NCI-H460 (cell line): ENCODE measurements at regions not wholly inside any gene's neighbourhood (a gene's known extent, or its start where the extent isn't known, plus 50 kb on each side); places are given as distances from the start of the nearest gene placed in this dataset.
"Not testable (repeated sequence)": the region's sequence is repeated elsewhere in the genome, so short reads cannot be mapped to it uniquely, and the experiment has no call there.

Experiments used
- DNase-seq: peaks from one replicate; pipeline ENCODE4 v3.0.0-alpha.2; 2016; ENCODE audit warnings: low read depth; ENCODE audit errors: extremely low read depth

GRCh38 chr6:86487660-86488221 is 449.6 kb upstream of the HTR1E start:
- DNase-seq: no peak

DNA sequence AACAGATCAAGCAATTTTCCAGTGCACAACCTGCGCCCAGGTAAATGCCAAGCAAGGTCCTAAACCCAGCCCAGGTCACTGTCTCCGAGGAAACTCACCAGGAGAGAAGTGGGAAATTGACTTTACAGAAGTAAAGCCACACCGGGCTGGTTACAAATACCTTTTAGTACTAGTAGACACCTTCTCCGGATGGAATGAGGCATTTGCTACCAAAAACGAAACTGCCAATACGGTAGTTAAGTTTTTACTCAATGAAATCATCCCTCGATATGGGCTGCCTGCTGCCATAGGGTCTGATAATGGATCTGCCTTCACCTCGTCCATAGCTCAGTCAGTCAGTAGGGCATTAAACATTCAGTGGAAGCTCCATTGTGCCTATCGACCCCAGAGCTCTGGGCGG is 459.0 kb upstream of the HTR1E start:
- not testable (repeated sequence) for DNase-seq

- no peak for DNase-seq
Observed at GRCh38 chr6:86477500-86478148, 459.7 kb upstream of the HTR1E start.

DNA sequence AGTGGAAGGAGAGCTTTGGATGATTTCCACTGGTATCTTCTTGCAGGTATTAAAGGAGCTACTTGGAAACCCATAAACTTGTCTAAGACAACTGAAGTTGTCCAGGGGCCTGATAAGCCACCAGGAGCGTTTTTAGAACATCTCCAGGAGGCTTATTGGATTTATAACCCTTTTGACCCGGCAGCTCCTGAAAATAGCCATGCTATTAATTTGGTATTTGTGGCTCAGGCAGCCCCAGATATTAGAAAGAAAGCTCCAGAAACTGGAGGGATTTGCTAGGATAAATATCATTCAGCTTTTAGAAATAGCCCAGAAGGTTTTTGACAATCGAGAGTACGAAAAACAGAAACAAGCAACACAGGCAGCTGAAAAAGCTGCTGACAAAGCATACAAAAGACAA is 461.0 kb upstream of the HTR1E start:
- DNase-seq: no peak

- no peak for DNase-seq
Observed at GRCh38 chr6:86474081-86474480, 463.2 kb upstream of the HTR1E start.

GRCh38 chr6:86471791-86472190 is 465.5 kb upstream of the HTR1E start:
- DNase-seq: no peak

DNA sequence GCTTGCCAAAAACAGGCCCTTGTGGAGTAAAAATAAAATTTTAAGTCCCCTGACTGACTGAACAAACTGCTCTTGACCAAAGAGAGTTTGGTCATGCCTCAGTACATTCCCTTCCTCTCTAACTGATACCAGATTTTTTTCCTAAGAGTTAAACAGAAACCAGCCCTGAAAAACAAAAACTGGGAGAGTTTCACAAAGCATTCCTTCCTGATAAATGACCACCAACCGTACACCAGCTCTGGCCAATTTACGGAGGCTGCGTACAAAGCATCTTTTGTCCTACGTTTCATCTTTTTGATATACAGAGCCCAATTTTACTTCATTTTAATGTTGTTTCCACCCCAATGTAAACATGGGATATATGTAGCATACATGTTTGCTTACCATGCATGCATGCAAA is 477.4 kb upstream of the HTR1E start:
- no peak for DNase-seq

GRCh38 chr6:86456821-86457220 is 480.5 kb upstream of the HTR1E start:
- DNase-seq: no peak

GRCh38 chr6:86453232-86453631 is 484.1 kb upstream of the HTR1E start:
- no peak for DNase-seq

DNA sequence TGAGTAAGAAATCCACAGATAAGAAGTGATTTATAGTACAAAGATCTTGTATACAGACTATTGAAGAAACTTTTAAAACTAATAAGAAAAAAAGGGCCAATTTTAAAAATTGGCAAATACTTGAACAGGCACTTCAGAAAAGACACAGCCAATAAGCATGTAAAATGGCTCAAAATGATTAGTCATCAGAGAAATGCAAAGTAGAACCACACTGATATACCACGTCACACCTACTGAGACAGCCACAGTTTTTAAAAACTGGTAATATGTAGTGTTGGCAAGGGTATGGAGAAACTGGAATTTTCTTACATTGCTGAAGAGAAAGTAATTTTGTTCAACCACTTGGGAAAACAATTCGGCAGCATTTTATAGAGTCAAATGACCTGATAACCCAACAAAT is 488.9 kb upstream of the HTR1E start:
- no peak for DNase-seq

DNA sequence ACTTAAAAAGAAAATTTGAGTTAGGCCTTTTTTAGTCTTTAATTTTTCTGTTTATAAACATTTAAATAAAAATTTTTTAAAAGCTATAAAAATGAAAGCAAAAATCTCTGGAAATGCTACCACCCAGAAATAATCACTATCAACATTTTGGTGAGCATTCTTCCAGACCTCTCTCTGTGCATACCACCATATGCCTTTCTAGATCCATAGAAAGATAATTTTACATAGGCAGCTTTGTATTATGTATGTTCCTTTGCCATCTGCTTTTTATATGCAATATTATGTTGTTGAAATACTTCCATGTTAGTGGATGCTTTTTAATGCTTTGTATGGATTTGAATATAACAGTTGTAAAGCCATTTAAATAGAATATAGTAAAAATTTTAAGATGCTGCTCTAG is 496.7 kb upstream of the HTR1E start:
- DNase-seq: no peak

- DNase-seq: no peak
Observed at GRCh38 chr6:86423571-86423970, 513.8 kb upstream of the HTR1E start.

GRCh38 chr6:86412057-86412456 is 525.3 kb upstream of the HTR1E start:
- DNase-seq: no peak

GRCh38 chr6:86407128-86407527 is 530.2 kb upstream of the HTR1E start:
- no peak for DNase-seq

- not testable (repeated sequence) for DNase-seq
Observed at GRCh38 chr6:86392850-86393249, 544.5 kb upstream of the HTR1E start.

- DNase-seq: no peak
Observed at GRCh38 chr6:86380571-86381125, 556.7 kb upstream of the HTR1E start.

DNA sequence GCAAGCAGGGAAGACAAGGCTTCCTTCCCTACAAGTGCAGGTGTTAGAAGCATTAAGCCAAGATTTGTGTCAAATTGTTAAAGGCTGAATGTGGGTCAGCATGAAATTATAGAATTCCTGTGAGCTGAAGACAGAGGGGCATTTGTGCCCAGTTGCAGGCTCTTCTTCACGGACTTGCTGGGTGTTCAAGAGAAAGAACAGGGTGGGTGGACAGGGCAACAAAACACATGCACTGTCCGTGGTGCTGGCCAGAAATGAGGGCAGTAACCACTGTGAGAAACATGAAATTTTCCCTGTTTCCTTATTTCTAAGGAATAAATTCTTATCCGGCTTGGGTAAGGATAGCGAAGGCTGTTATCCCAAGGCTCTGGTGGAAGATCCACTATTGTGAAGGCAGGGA is 579.5 kb upstream of the HTR1E start:
- no peak for DNase-seq

- DNase-seq: no peak
Observed at GRCh38 chr6:86355271-86355670, 582.1 kb upstream of the HTR1E start.

GRCh38 chr6:86331919-86332318 is 605.4 kb upstream of the HTR1E start:
- no peak for DNase-seq

GRCh38 chr6:86331265-86331840 is 606.0 kb upstream of the HTR1E start:
- DNase-seq: no peak

GRCh38 chr6:86306210-86306609 is 631.1 kb upstream of the HTR1E start:
- no peak for DNase-seq

DNA sequence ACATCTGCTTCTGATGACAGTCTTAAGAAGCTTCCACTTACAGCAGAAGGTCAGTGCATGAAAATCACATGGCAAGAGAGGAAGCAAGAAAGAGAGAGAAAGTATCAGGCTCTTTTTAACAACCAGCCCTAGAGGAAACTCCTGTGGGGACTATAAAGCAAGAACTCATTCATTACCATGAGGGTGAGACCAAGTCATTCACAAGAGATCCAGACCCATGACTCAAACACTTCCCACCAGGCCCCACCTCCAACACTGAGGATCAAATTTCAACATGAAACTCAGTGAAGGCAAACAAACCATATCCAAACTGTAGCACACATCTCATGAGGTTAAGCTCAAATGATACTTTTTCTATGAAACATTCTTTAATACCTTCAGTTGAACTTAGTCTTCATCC is 643.2 kb upstream of the SYNCRIP start:
- no peak for DNase-seq
